Naive thymus-derived CD4-positive, alpha-beta T cell (primary cell): ENCODE measurements at regions not wholly inside any gene's neighbourhood (a gene's known extent, or its start where the extent isn't known, plus 50 kb on each side); places are given as distances from the start of the nearest gene placed in this dataset.

Experiments
- ATAC-seq: fragments of 150-1000 bp; cut with Tn5 transposase; 2 replicates; pipeline ENCODE4 v1.10.0; 2021; ENCODE audit warnings: mild to moderate bottlenecking, moderate library complexity
- CTCF ChIA-PET: fragments of 350-600 bp; sonication (Branson Sonifier 250); formaldehyde crosslinking; loops from one replicate; lab custom pipeline; 2021; ENCODE audit warnings: antibody characterized with exemption; lab: Charles Lee
- POLR2A ChIA-PET: fragments of 350-600 bp; sonication (Branson Sonifier 250); formaldehyde crosslinking; loops from one replicate; lab custom pipeline; 2021; ENCODE audit warnings: antibody characterized with exemption, inconsistent platforms; lab: Charles Lee
- DNase-seq, 9 donors: peaks; one replicate each; pipeline versions ENCODE4 v3.0.0 to v3.0.0-alpha.2; 2020 to 2022; ENCODE audit warnings: mixed read lengths in 1 of 9
- H3K27ac ChIP-seq: one replicate; pipeline ENCODE4 v1.7.0; 2013; ENCODE audit warnings: mild to moderate bottlenecking, low read depth, low read length, moderate library complexity
- H3K27me3 ChIP-seq, 2 donors: one replicate each; pipeline ENCODE4 v1.7.0; 2013; ENCODE audit warnings: low read length in 2 of 2, mild to moderate bottlenecking in 2 of 2, moderate library complexity in 2 of 2; ENCODE audit not compliant: control insufficient read depth in 2 of 2, insufficient read depth in 2 of 2
- H3K36me3 ChIP-seq, 3 experiments: 1 replicate in 2 of 3; 2 replicates in 1 of 3; pipeline ENCODE4 v1.7.0; 2013; ENCODE audit warnings: low read length in 3 of 3, mild to moderate bottlenecking in 3 of 3, moderate library complexity in 1 of 3; ENCODE audit not compliant: insufficient read depth in 3 of 3, control insufficient read depth in 2 of 3
- H3K4me1 ChIP-seq, 2 donors: one replicate each; pipeline ENCODE4 v1.7.0; 2013; ENCODE audit warnings: low read length in 2 of 2, mild to moderate bottlenecking in 2 of 2, moderate library complexity in 1 of 2; ENCODE audit not compliant: control insufficient read depth in 2 of 2, insufficient read depth in 2 of 2
- H3K4me3 ChIP-seq: 2 replicates; pipeline ENCODE4 v1.7.0; 2013; ENCODE audit warnings: mild to moderate bottlenecking, low read length
- H3K9me3 ChIP-seq, 3 experiments: 1 replicate in 2 of 3; 2 replicates in 1 of 3; pipeline ENCODE4 v1.7.0; 2013; ENCODE audit warnings: low read length in 3 of 3; ENCODE audit not compliant: control insufficient read depth in 2 of 3
- H3K27ac Mint-ChIP-seq, 9 donors: one replicate each; pipeline ENCODE4 v1.8.0; 2020 to 2022; ENCODE audit warnings: mixed read lengths in 9 of 9, mild to moderate bottlenecking in 8 of 9, moderate library complexity in 5 of 9, inconsistent platforms in 2 of 9
- H3K27me3 Mint-ChIP-seq, 5 donors: one replicate each; pipeline ENCODE4 v1.8.0; 2021 to 2022; ENCODE audit warnings: mixed read lengths in 5 of 5, mild to moderate bottlenecking in 1 of 5
- H3K36me3 Mint-ChIP-seq, 5 donors: one replicate each; pipeline ENCODE4 v1.8.0; 2020 to 2022; ENCODE audit warnings: mixed read lengths in 5 of 5, mild to moderate bottlenecking in 3 of 5, inconsistent platforms in 1 of 5
- H3K4me1 Mint-ChIP-seq, 7 donors: one replicate each; pipeline ENCODE4 v1.8.0; 2020 to 2022; ENCODE audit warnings: mixed read lengths in 7 of 7, mild to moderate bottlenecking in 3 of 7, inconsistent platforms in 1 of 7
- H3K4me3 Mint-ChIP-seq, 10 donors: one replicate each; pipeline ENCODE4 v1.8.0; 2020 to 2022; ENCODE audit warnings: mild to moderate bottlenecking in 10 of 10, mixed read lengths in 10 of 10, moderate library complexity in 6 of 10, inconsistent platforms in 2 of 10
- H3K9me3 Mint-ChIP-seq, 11 donors: one replicate each; pipeline ENCODE4 v1.8.0; 2020 to 2022; ENCODE audit warnings: mixed read lengths in 11 of 11, mild to moderate bottlenecking in 4 of 11, inconsistent platforms in 1 of 11, moderate library complexity in 1 of 11
- intact Hi-C, 2 donors: fragments of 100-400 bp; cut with micrococcal nuclease; formaldehyde crosslinking; loops; one replicate each; pipeline ENCODE4 v1.15.1; 2023

GRCh38 chr18:1177232-1177631 lies 272.6 kb downstream of the ADCYAP1 start:
- no peak overlapping the region for H3K27ac Mint-ChIP-seq
- CTCF ChIA-PET, result no interaction called here
- no peak overlapping the region for H3K4me3 Mint-ChIP-seq

GRCh38 chr18:1191341-1191740 lies 286.7 kb downstream of the ADCYAP1 start:
- Mint-ChIP-seq H3K4me3 (no peak overlapping the region), H3K36me3 (no peaks in the 10 kb centered on the region), H3K4me1 (no peaks in the 10 kb centered on the region), H3K9me3 (peaks cover 0 to 22% (median 9%) of the 10 kb centered on the region in 11 donors), H3K27me3 (no peaks in the 10 kb centered on the region), H3K27ac (no peak overlapping the region)
- ChIA-PET CTCF (no interaction called here), POLR2A (no interaction called here)
- DNase-seq, result no peak
- Histone ChIP-seq H3K36me3 (no peaks in the 10 kb centered on the region), H3K4me3 (no peak overlapping the region), H3K27ac (no peak overlapping the region), H3K4me1 (no peaks in the 10 kb centered on the region), H3K27me3 (no peaks in the 10 kb centered on the region), H3K9me3 (no peaks in the 10 kb centered on the region)
- ATAC-seq, result no peak
- intact Hi-C loops, result no loop called here

More at GRCh38 chr18:1177232-1177631, 272.6 kb downstream of the ADCYAP1 start:
- H3K27me3 ChIP-seq, result no peaks in the 10 kb centered on the region
- ATAC-seq (no peak), DNase-seq (no peak)
- H3K27ac ChIP-seq, result no peak overlapping the region
- H3K36me3 ChIP-seq, result no peaks in the 10 kb centered on the region
- POLR2A ChIA-PET, result no interaction called here
- intact Hi-C loops, result no loop called here
- H3K9me3 ChIP-seq, result peaks cover 0 to 7% (median 7%) of the 10 kb centered on the region in 3 experiments
- H3K4me1 Mint-ChIP-seq, result no peaks in the 10 kb centered on the region
- no peaks in the 10 kb centered on the region for H3K36me3 Mint-ChIP-seq
- no peaks in the 10 kb centered on the region for H3K4me1 ChIP-seq
- H3K27me3 Mint-ChIP-seq, result peaks cover 0 to 1% (median 0%) of the 10 kb centered on the region in 5 donors
- H3K9me3 Mint-ChIP-seq, result peaks cover 2 to 54% (median 9%) of the 10 kb centered on the region in 11 donors
- no peak overlapping the region for H3K4me3 ChIP-seq

GRCh38 chr18:1213126-1213525 lies 308.5 kb downstream of the ADCYAP1 start:
- DNase-seq (no peak), ATAC-seq (no peak)
- H3K4me1 Mint-ChIP-seq, result no peaks in the 10 kb centered on the region
- no peaks in the 10 kb centered on the region for H3K27me3 ChIP-seq
- no peak overlapping the region for H3K27ac Mint-ChIP-seq
- no peak overlapping the region for H3K4me3 Mint-ChIP-seq
- intact Hi-C loops, result no loop called here
- H3K9me3 ChIP-seq, result no peaks in the 10 kb centered on the region
- no peaks in the 10 kb centered on the region for H3K4me1 ChIP-seq
- POLR2A ChIA-PET, result no interaction called here
- no peak overlapping the region for H3K27ac ChIP-seq
- CTCF ChIA-PET, result no interaction called here
- H3K9me3 Mint-ChIP-seq, result peaks cover 14 to 59% (median 30%) of the 10 kb centered on the region in 11 donors
- H3K4me3 ChIP-seq, result no peak overlapping the region
- no peaks in the 10 kb centered on the region for H3K36me3 ChIP-seq
- H3K27me3 Mint-ChIP-seq, result no peaks in the 10 kb centered on the region
- H3K36me3 Mint-ChIP-seq, result peaks cover 0 to 7% (median 0%) of the 10 kb centered on the region in 5 donors

GRCh38 chr18:1222880-1223279 lies 318.2 kb downstream of the ADCYAP1 start:
- no peaks in the 10 kb centered on the region for H3K27me3 ChIP-seq
- ChIA-PET POLR2A (no interaction called here), CTCF (no interaction called here)
- Mint-ChIP-seq H3K27ac (no peak overlapping the region), H3K4me1 (no peaks in the 10 kb centered on the region), H3K4me3 (no peak overlapping the region), H3K27me3 (no peaks in the 10 kb centered on the region), H3K36me3 (no peaks in the 10 kb centered on the region), H3K9me3 (peaks cover 0 to 6% (median 0%) of the 10 kb centered on the region in 11 donors)
- intact Hi-C loops, result no loop called here
- H3K27ac ChIP-seq, result no peak overlapping the region
- DNase-seq (no peak), ATAC-seq (no peak)
- no peaks in the 10 kb centered on the region for H3K9me3 ChIP-seq
- no peak overlapping the region for H3K4me3 ChIP-seq
- H3K36me3 ChIP-seq, result no peaks in the 10 kb centered on the region
- no peaks in the 10 kb centered on the region for H3K4me1 ChIP-seq

- H3K4me3 ChIP-seq, result no peak overlapping the region
- intact Hi-C loops, result no loop called here
- no peak overlapping the region for H3K27ac Mint-ChIP-seq
- H3K36me3 Mint-ChIP-seq, result no peaks in the 10 kb centered on the region
- peaks cover 0 to 3% (median 0%) of the 10 kb centered on the region in 3 experiments for H3K9me3 ChIP-seq
- no peak for DNase-seq
- ChIA-PET POLR2A (no interaction called here), CTCF (no interaction called here)
- no peak overlapping the region for H3K27ac ChIP-seq
- peaks cover 0 to 25% (median 10%) of the 10 kb centered on the region in 11 donors for H3K9me3 Mint-ChIP-seq
- H3K4me3 Mint-ChIP-seq, result no peak overlapping the region
- no peaks in the 10 kb centered on the region for H3K4me1 Mint-ChIP-seq
- no peak for ATAC-seq
- H3K4me1 ChIP-seq, result no peaks in the 10 kb centered on the region
- H3K36me3 ChIP-seq, result no peaks in the 10 kb centered on the region
- no peaks in the 10 kb centered on the region for H3K27me3 ChIP-seq
- no peaks in the 10 kb centered on the region for H3K27me3 Mint-ChIP-seq
These were observed 322.4 kb downstream of the ADCYAP1 start for GRCh38 chr18:1227025-1227424.

GRCh38 chr18:1229634-1230033 lies 325.0 kb downstream of the ADCYAP1 start:
- Mint-ChIP-seq H3K9me3 (peaks cover 8 to 49% (median 26%) of the 10 kb centered on the region in 11 donors), H3K27me3 (no peaks in the 10 kb centered on the region), H3K27ac (no peak overlapping the region), H3K4me1 (no peaks in the 10 kb centered on the region), H3K36me3 (peaks cover 0 to 8% (median 0%) of the 10 kb centered on the region in 5 donors), H3K4me3 (no peak overlapping the region)
- Histone ChIP-seq H3K4me1 (no peaks in the 10 kb centered on the region), H3K27ac (no peak overlapping the region), H3K9me3 (peaks cover 0 to 7% (median 4%) of the 10 kb centered on the region in 3 experiments), H3K4me3 (no peak overlapping the region), H3K36me3 (no peaks in the 10 kb centered on the region), H3K27me3 (no peaks in the 10 kb centered on the region)
- no peak for DNase-seq
- CTCF ChIA-PET, result no interaction called here
- intact Hi-C loops, result no loop called here
- no peak for ATAC-seq
- POLR2A ChIA-PET, result no interaction called here

GRCh38 chr18:1232867-1233266 lies 328.2 kb downstream of the ADCYAP1 start:
- peaks cover 19 to 74% (median 26%) of the 10 kb centered on the region in 11 donors for H3K9me3 Mint-ChIP-seq
- CTCF ChIA-PET, result no interaction called here
- H3K27ac Mint-ChIP-seq, result no peak overlapping the region
- no peaks in the 10 kb centered on the region for H3K36me3 ChIP-seq
- no peak overlapping the region for H3K4me3 ChIP-seq
- no peak for ATAC-seq
- H3K27me3 ChIP-seq, result no peaks in the 10 kb centered on the region
- no peak overlapping the region for H3K4me3 Mint-ChIP-seq
- peaks cover 0 to 7% (median 4%) of the 10 kb centered on the region in 3 experiments for H3K9me3 ChIP-seq
- DNase-seq, result no peak
- no peak overlapping the region for H3K27ac ChIP-seq
- intact Hi-C loops, result no loop called here
- POLR2A ChIA-PET, result no interaction called here
- no peaks in the 10 kb centered on the region for H3K4me1 ChIP-seq
- H3K27me3 Mint-ChIP-seq, result no peaks in the 10 kb centered on the region
- peaks cover 0 to 13% (median 0%) of the 10 kb centered on the region in 5 donors for H3K36me3 Mint-ChIP-seq
- H3K4me1 Mint-ChIP-seq, result no peaks in the 10 kb centered on the region
